ENCODE measurements at regions not wholly inside any gene's neighbourhood (a gene's known extent, or its start where the extent isn't known, plus 50 kb on each side); places are given as distances from the start of the nearest gene placed in this dataset.

GRCh38 chr1:240682166-240682858, 70.4 kb upstream of the GREM2 start:
- ATAC-seq (ENCODE audit: low read depth), result no peak

GRCh38 chr1:240672132-240672811, 60.3 kb upstream of the GREM2 start:
- peaks cover 4% of the 10 kb centered on the region for H3K9me3 Mint-ChIP-seq

More at GRCh38 chr1:240682166-240682858, 70.4 kb upstream of the GREM2 start:
- Mint-ChIP-seq H3K36me3 (ENCODE audit: low read depth) (no peaks in the 10 kb centered on the region), H3K9me3 (peaks cover 5% of the 10 kb centered on the region), H3K27ac (no peak overlapping the region), H3K27me3 (no peaks in the 10 kb centered on the region), H3K4me3 (no peak overlapping the region), H3K4me1 (no peaks in the 10 kb centered on the region)
- no peak for TF ChIP-seq CTCF (IDR thresholded peaks at IDR 0.05)
- no peak for DNase-seq
- ChIA-PET POLR2A (no interaction called here), CTCF (no interaction called here)
- intact Hi-C loops (cut with micrococcal nuclease), result no loop called here

GRCh38 chr1:240667351-240667750, 55.4 kb upstream of the GREM2 start:
- Mint-ChIP-seq H3K4me3 (no peak overlapping the region), H3K27ac (no peak overlapping the region), H3K9me3 (no peaks in the 10 kb centered on the region), H3K4me1 (no peaks in the 10 kb centered on the region), H3K36me3 (ENCODE audit: low read depth) (no peaks in the 10 kb centered on the region), H3K27me3 (no peaks in the 10 kb centered on the region)
- ATAC-seq (ENCODE audit: low read depth) (no peak), DNase-seq (no peak)
- intact Hi-C loops (cut with micrococcal nuclease), result no loop called here
- CTCF ChIA-PET, result no interaction called here
- TF ChIP-seq CTCF (IDR thresholded peaks at IDR 0.05), result no peak
- POLR2A ChIA-PET, result no interaction called here

More at GRCh38 chr1:240672132-240672811, 60.3 kb upstream of the GREM2 start:
- intact Hi-C loops (cut with micrococcal nuclease), result no loop called here
- no peaks in the 10 kb centered on the region for H3K27me3 Mint-ChIP-seq
- no peak for TF ChIP-seq CTCF (IDR thresholded peaks at IDR 0.05)
- no peaks in the 10 kb centered on the region for H3K36me3 Mint-ChIP-seq (ENCODE audit: low read depth)
- no peak overlapping the region for H3K27ac Mint-ChIP-seq
- ChIA-PET POLR2A (no interaction called here), CTCF (interaction anchor here (0.7 kb wide), 1 partner anchor 165 kb away, joined by 4 read pairs; no protein-coding TSS in a partner anchor)
- H3K4me1 Mint-ChIP-seq, result no peaks in the 10 kb centered on the region
- ATAC-seq (ENCODE audit: low read depth) (no peak), DNase-seq (no peak)
- no peak overlapping the region for H3K4me3 Mint-ChIP-seq

- Mint-ChIP-seq H3K27ac (no peak overlapping the region), H3K4me1 (no peaks in the 10 kb centered on the region), H3K36me3 (ENCODE audit: low read depth) (no peaks in the 10 kb centered on the region), H3K27me3 (no peaks in the 10 kb centered on the region), H3K4me3 (no peak overlapping the region), H3K9me3 (no peaks in the 10 kb centered on the region)
- no peak for ATAC-seq (ENCODE audit: low read depth)
- intact Hi-C loops (cut with micrococcal nuclease), result no loop called here
- no peak for DNase-seq
- CTCF ChIA-PET, result no interaction called here
- POLR2A ChIA-PET, result no interaction called here
- no peak for TF ChIP-seq CTCF (IDR thresholded peaks at IDR 0.05)
Observed at GRCh38 chr1:240666568-240667198, 54.7 kb upstream of the GREM2 start.

- TF ChIP-seq CTCF (IDR thresholded peaks at IDR 0.05), result no peak
- Mint-ChIP-seq H3K4me3 (no peak overlapping the region), H3K9me3 (peaks cover 4% of the 10 kb centered on the region), H3K27ac (no peak overlapping the region), H3K27me3 (no peaks in the 10 kb centered on the region), H3K4me1 (no peaks in the 10 kb centered on the region), H3K36me3 (ENCODE audit: low read depth) (no peaks in the 10 kb centered on the region)
- intact Hi-C loops (cut with micrococcal nuclease), result no loop called here
- ATAC-seq (ENCODE audit: low read depth) (no peak), DNase-seq (no peak)
- ChIA-PET POLR2A (no interaction called here), CTCF (no interaction called here)
Observed at GRCh38 chr1:240663169-240663879, 51.4 kb upstream of the GREM2 start.

Data from activated B cell treated with CpG ODN at 0.5 μM for 24 hours (primary cell).